H1 (cell line): ENCODE measurements at regions not wholly inside any gene's neighbourhood (a gene's known extent, or its start where the extent isn't known, plus 50 kb on each side); places are given as distances from the start of the nearest gene placed in this dataset.
A peak's percentile ranks its signal among the peaks of the same experiment; 100 is the strongest.

ENCODE experiments used
- ASH2L ChIP-seq: fragments of 200-600, 300-600 bp; sonication (generic); IDR thresholded peaks from one replicate; pipeline ENCODE4 v1.7.1; 2017; ENCODE audit warnings: low read length
- CTBP2 ChIP-seq: IDR thresholded peaks from 2 replicates; pipeline ENCODE4 v1.7.0; 2011; ENCODE audit warnings: borderline replicate concordance, mild to moderate bottlenecking, moderate library complexity, mixed read lengths, low read length; ENCODE audit not compliant: insufficient read depth, insufficient read length
- GTF2F1 ChIP-seq: IDR thresholded peaks from 2 replicates; pipeline ENCODE4 v1.6.1; 2012; ENCODE audit warnings: low read depth, low read length, improper control_type of control experiment, borderline replicate concordance
- JUND ChIP-seq: IDR thresholded peaks from 2 replicates; pipeline ENCODE4 v1.6.1; 2011; ENCODE audit warnings: mild to moderate bottlenecking, improper control_type of control experiment, low read length
- KDM4A ChIP-seq: IDR thresholded peaks from one replicate; pipeline ENCODE4 v1.7.1; 2012; ENCODE audit warnings: low read depth, mild to moderate bottlenecking, moderate library complexity, low read length, inconsistent platforms; ENCODE audit not compliant: severe bottlenecking
- POU5F1 ChIP-seq: IDR thresholded peaks from 2 replicates; pipeline ENCODE4 v1.6.1; 2011; ENCODE audit warnings: low read depth, mild to moderate bottlenecking, low read length, moderate library complexity
- SRF ChIP-seq: IDR thresholded peaks from 2 replicates; pipeline ENCODE4 v1.6.1; 2011; ENCODE audit warnings: mild to moderate bottlenecking, low read depth, low read length, moderate library complexity
- TEAD4 ChIP-seq: IDR thresholded peaks from 2 replicates; pipeline ENCODE4 v1.6.1; 2012; ENCODE audit warnings: low read depth, low read length, inconsistent platforms, mixed read lengths

DNA sequence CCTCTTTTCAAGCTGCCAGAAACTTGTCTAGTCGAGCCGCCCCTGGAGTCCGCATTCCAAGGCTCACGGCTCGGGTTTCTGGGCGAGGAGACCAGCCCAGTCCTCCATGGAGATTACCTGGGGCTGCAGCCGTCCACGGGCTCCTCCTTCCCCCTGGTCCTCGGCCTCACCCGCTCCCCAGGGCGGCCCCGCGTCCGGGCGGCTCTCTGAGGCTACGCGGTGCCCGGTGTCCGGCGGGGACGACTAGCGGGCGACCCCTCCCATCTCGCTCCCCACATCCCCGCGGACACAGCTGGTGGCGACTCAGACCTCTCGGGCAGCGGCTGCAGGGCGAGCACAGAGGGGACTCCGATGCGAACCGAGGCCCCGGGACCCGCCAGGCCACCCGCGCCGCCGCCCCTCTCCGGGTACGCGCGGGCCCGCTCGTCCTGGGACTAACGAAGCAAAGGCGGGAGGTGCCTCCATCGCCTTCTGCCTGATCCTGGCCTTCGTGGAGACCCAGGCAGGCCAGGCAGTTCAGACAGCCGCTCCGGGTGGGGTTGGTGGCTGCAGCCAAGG, 159.4 kb downstream of the TRAM1L1 start (continued):
- TF ChIP-seq ASH2L (peak; percentile 77), JUND (no peak), KDM4A (peak; percentile 87), GTF2F1 (no peak), CTBP2 (no peak), TEAD4 (peak; percentile 93), SRF (no peak), POU5F1 (no peak)
- TF ChIP-seq, all 59 proteins: peak for 6
